HG03442 (cell line): ENCODE measurements at regions not wholly inside any gene's neighbourhood (a gene's known extent, or its start where the extent isn't known, plus 50 kb on each side); places are given as distances from the start of the nearest gene placed in this dataset.

ENCODE experiments used
- ATAC-seq: cut with Tn5 transposase; IDR thresholded peaks from one replicate; pipeline ENCODE4 v1.9.1; 2021; ENCODE audit warnings: mild to moderate bottlenecking, moderate library complexity; ENCODE audit not compliant: unreplicated experiment

DNA sequence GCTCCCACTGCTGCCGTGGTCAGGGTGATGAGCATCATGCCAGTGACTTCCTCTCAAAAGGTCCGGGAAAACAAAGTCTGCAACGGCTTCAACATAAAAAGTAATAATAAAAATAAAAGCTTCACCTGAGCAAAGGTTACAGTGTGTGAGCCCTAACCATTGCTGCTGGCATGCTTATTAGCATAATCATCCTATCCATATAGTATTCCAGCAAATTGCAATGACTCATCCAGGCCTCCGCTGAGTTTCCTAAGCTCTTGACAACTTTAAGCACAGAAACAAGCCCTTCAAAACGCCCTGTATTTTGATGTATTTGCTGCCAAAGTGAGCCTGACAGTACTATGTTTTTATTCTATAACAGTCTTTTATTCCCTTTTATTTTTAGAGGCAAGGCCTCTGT, 100.5 kb downstream of the AASDH start:
- ATAC-seq, result no peak

DNA sequence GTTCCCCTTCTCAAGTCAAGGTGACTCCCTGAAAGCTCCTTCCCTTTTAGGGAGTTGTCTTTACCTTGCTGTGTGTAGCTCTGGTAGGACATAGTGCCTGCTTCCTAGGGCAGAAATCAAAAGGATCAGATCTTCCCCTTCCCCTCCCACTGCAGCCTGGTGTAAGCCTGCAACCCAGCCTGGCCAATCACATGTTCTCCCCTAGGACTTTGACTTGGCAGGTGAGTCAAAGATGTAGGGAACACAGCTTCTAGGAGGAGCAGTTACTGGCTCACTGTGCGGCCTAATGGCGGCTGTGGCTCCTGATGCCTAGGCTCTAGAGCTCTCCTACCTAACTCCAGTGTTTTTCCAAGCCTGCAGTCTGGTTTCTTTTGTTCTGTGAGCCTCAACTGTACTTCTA, 103.9 kb downstream of the AASDH start:
- ATAC-seq, result no peak

DNA sequence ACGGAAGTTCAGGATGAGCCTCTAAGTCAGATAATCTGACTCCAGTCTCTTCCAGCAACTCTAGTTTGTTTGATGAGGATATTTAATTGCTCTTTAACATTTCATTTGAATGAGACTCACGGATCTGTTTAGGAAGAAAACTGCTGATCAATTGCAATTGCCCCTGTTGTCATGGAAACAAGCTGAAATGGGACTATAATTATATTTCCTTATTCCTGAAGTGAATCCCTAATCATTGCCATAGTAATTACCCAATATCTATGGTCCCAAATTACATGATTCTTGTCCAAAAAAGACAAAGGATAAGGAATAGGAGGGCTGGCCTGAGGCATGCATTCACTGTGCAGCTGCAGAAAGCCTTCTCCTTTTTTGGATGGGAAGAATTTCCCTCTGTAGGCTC, 105.3 kb downstream of the AASDH start:
- ATAC-seq, result no peak

DNA sequence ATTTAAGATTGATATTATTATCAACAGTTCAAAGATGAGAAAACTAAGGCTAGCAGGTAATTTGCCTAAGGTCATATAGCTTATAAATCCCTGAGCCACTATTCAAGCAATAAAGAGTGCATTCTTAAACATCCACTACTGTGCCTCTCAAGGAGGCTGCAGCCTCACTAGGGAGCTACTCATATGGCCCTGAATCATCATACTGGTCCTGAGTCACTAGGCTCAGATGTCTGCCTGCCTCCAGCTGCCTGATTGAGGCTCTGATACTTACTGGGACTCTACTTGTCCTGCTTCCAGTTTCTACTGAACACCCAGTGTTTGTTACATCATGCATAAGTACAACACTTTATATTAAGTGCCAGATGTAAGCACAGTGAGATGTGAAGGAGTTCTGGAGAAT, 110.7 kb downstream of the AASDH start:
- no peak for ATAC-seq

DNA sequence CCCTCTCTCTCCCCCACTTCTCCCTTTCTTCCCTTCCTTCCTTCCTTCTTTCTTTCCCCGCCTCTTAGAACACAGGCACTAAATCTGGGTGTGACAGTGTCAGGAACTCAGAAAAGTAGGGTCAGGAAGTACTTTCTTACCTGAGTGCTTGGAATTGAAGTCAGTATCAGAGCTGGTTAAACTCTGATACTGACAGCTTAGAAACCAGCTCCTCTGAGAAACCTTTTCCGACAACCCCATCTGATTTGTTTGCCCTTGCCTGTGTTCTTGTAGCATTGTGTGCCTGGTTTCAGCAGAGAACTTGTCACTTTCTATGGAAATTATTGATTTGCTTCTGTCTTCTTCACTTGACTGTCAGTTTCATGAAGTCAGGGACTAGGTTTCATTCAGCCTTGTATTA, 113.9 kb downstream of the AASDH start:
- no peak for ATAC-seq

DNA sequence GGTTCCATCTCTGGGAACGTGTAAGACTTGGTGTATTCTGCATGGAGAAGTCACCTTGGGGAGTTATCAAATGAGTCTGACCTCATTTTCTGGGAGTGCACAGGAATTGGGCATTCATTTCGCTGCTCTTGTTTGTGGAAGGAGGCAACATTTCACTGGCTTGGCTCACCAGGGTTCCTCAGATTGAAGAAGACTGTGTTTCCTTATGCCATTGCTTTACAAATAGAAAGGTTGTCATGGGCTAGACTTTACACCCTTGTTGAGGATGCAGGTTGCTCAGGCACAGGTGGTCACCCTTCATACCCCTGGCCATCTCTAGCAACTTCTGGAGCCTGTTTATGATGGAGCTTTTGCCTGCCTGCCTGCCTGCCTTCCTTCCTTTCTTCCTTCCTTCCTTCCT, 114.4 kb downstream of the AASDH start:
- no peak for ATAC-seq

DNA sequence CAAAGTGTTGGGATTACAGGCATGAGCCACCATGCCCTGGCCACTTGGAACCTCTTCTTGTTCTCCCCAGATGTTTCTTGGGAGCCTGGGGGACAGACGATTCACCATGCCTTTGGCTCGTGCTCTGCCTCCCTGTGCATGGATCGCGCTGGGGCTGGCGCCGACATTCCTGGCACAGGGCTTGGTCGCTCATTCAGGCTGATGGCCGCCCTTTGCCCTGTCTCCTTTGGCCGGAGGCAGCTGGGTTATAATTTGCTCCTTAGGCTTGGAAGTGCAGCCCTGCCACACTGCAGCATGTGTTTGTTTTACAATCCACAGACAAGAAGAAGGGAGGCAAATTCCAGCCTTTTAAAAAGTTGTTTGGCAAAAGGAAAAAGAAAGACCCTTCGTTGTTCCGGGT, 115.3 kb downstream of the AASDH start:
- no peak for ATAC-seq

DNA sequence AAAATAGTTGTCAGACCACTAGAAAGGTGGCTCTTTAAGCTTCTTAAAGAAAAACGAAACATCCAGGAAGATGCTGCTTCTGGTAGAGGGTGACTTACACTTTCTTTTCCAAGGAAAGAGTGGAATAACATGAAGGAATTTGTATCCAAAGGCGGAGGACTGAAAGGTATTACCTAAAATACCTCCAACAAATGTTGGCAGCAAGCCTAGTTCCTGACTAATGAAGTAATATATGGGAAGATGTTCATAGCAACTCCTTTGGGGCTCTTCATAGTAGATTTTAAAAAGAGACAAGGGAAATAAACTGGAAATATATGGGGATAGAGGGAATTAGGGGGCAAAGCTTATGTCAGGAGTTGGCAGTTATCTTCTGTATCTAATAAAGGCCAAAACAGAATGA, 116.2 kb downstream of the AASDH start:
- ATAC-seq, result no peak

DNA sequence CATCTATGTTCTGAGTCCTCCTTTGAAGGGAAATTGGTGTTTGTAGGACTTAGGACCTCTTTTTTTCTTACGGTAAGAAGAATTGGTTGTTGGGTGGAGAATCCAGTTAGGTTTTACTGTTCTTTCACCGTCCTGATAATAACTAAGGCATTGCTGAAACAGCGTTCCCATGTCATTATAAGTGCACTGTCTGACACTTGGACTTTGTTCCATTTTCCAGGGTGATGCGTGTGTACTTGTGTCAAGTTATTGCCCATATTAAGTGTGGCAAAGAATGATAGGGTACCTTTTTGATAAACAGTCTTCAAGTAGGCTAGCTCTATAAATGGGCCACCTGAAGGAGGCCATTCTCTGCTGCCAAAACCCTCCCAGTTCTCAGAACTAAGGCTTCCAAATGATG, 119.7 kb downstream of the AASDH start:
- ATAC-seq, result no peak

DNA sequence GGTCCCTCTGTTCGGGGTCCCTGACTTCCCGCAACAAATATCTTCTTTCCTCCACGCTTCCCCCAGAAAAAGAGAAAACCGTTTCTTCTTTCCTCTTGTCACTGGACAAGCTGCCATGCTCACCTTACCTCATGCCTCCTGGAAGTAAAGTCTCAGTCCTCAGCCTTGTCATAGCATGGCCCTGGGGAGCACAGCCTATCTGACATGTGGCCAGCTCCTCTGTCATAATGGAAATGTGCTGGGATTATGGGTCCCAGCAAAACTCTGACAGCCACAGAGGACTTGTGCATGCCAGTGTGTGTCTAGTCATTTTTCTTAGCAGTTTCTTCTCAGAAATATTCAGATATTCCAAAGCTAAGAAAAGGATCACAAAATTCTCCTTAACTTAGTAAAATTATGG, 122.4 kb downstream of the AASDH start:
- ATAC-seq, result no peak

DNA sequence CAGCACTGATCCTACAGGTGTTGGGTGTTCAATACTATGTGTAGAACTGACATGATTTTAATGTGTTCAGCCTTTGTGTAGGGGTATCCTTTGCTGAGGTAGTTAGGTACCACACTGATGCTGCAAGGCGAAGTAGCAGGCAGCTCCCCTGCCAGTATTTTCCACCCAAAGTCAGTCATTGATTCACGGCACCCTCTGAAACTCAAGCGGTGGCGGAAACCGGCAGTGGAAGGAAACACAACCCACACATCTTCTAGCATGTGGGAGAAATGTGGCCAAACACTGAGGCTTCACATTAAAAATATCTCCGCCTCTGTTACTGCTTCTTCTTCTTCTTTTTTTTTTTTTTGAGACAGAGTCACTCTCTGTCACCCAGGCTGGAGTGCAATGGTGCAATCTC, 126.3 kb downstream of the AASDH start:
- ATAC-seq, result peak; percentile 86

DNA sequence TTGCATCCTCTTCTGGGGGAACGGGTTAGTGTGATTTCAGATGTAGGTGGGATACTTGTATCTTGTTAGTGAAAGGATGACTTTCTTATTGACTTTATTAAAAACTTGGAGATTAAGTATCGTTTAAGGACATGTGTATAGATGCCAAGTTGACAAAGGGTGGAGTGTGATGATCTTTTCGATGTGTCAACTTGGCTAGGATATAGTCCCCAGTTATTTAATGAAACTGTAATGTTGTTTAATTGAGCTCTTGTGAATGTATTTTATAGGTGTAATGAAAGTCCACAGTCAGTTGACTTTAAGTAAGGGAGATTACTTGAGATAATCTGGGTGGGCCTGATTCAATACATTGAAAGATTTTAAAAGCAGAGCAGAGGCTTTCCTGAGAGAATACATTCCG, 127.0 kb downstream of the AASDH start:
- ATAC-seq, result no peak

DNA sequence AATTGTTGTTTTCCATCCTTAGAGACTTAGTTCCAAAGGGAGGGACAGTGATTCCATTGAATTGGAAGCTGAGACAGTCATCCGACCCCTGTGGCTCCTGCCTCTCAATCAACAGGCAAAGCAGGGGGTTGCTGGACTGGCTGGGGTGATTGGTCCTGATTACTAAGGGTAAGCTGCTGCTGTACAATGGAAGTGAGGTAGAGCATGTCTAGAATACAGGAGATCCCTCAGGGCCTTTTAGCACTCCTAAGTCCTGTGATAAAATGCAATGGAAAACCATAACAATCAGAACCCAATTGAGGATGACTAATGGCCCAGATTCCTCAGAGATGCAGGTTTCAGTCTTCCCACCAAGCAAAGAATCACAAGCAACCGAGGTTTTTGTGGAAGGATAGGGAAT, 127.6 kb downstream of the AASDH start:
- ATAC-seq, result no peak

DNA sequence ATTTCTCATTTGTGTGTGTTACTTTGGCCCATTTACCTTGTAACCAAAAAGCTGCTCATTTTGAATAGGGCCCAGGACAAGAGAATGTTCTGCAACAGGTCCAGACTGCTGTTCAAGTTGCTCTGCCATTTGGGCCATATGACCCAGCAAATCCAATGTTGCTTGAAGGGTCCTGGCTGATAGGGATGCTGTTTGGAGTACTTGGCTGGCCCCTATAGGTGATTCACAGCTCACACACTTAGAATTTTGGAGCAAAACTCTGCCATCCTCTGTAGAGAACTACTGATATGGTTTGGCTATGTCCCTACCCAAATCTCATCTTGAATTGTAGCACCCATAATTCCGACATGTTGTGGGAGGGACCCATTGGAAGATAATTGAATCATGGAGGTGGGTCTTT, 131.5 kb downstream of the AASDH start:
- no peak for ATAC-seq

DNA sequence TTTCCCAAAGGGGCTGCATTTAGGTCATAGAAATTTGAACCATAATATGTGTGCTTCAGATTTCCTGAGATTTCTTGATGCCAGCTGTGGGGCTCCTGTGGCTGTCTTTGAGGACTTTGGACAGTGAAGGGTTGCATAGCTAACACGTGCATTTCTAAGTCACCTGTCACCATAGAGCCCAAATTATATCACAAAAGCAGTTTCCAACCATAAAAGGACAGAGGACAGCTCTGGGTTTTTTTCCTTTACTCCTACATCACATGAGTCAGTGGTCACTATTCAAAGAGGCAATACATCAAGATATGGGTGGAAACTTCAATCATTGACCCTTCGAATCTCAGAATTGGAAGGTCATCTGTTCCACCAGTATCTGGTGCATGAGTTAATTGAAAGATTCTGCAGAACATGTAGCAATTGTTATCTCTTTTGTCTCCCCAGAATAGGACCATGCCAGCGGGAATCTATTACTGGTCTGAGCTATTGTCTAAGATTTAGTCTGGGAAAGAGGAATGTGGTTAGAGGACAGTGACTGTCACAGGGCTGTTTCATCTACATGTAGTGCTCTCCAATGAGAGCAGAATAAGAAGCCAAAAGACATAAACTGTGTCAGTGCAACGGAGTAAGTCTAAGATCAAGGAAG, 133.5 kb downstream of the AASDH start:
- no peak for ATAC-seq

DNA sequence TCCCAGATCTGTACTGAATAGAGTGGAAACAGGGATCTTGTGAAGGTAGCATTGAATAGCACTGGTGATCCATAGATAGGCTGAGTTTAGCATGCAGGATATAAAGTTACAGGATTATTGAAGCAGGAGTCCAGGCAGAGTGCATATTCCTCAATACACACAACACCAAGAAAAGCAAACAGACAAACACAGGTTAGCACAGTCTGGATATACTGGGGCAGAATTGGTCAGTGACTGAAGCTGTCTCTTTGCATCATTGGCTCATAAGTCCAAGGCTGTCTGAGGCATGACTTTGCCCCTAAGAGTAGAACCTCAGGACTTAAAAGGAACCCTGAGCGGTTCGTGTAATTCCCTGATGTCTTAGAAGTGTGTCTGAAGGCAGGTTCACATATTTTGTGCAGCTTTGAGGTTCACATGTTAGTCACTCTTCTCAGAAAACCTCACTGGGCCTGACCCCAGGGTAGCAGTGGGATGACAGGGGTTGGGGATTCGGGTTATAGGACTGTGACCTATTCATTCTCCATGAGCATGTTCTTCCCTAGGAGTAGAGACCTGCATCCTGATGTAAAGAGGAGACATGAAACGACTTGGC, 134.6 kb downstream of the AASDH start:
- no peak for ATAC-seq

DNA sequence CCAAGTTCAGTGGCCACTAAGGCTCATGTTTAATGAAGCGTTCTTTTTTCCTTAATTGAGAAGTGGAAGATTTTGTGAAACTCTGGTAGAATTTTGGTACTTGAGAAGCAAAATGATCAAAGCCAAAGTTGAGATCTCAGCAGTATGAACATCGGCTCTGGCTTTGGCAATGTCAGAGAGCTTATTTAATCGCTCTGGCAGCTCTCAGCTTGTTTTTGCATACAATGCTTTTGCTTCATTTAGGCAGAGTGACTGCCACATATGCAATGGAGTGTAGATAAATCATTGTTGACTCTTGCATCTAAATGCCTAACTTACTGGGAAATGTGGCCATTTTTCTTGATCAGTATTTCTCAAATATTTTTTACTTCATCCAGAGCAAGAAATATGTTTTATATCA, 135.7 kb downstream of the AASDH start:
- no peak for ATAC-seq

DNA sequence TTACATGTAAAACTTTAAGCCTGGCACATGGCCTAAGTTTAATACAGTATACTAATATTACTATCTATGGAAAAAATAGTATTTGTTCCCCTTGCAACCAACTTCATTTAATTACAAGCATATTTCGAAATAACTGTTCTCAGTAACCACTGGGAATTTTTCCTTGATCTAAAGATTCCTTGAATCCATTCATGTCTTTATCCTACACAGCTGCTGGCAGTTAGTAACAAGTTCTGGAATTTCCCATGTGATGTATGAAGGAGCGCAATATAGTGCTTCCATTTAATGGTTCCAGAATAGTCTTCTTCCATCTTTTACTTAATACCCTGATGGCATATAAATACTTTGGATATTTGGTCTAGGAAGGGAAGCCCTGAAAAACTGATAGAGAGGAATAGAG, 136.5 kb downstream of the AASDH start:
- no peak for ATAC-seq

DNA sequence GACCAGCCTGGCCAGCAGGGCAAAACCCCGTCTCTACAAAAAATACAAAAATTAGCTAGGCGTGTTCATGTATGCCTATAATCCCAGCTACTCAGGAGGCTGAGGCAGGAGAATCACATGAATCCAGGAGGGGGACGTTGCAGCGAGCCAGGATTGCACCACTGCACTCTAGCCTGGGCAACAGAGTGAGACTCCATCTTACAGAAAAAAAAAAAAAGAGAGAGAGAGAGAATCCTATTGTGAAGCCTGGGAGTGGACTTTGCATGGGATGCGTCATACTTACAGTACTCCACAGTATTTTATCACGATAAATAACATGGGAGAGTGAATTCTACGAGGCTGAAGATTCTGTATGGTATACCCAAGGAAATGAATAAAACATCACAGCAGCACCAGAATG, 139.6 kb downstream of the AASDH start:
- no peak for ATAC-seq

DNA sequence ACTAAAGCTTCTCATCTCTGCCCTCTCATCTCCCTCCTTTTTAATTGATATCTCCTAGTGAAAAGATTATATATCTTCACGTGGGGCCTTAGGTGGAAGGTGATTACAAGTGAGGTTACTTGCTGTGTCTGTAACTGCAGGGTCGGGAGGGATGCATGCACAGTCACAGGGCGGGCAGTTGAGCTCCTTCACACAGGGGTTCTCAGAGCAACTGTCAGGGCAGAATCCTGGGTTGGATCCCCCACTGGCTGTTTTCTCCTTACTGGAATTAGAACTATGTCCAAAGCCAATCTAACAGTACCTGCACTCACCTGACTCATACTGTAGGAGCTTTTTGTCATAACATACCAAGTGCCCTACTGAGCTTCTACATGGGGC, 141.1 kb downstream of the AASDH start:
- no peak for ATAC-seq

DNA sequence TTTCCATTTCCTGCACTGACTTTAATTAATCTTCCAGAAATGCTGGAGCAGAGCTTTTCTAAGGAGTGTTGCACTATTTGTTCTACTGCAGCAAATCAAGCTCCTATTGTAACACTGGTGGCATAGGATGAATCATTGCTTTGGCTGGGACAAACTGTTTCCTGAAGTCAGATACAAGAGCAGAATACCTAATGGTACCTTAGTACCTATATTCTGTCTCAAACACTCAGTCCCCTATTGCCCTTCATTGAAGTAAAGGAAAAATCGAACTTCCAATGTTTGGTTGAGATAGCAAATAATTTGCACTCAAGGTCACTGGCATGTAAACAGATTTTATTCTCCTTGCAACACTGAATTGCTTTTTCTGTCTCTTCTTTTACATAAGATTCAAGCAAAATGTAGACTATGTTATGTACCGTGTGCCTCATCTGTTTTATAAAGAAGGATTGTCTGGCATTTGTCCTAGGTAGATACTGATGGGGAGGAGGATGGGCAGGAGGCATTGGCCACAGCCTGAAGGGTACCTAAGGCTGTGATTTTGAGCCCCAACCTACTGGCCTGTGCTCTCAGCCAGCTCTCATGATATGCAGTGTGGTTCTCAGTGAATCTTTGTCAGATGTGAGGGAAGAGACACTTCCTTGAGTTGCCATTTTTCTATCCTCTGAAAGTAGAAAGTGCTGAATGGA, 141.6 kb downstream of the AASDH start:
- no peak for ATAC-seq

DNA sequence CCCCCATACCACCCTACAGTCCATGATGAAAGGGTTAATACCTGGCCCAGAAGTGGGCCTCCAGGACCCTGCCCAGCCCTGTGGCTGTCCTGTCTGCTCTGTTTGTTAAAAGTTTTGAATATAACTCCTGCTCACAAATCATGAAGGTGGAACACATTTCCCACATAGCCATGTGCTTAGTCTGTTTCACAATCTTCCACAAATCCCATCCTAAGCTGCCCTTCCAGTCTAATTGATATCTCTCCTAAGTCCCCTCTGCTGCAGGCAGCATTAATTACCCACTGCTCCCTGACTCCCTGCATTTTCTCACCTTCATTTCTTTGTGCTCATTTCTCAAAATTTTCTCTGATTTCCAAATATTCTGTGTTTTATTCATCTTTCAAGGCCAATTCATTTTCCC, 142.6 kb downstream of the AASDH start:
- ATAC-seq, result no peak

DNA sequence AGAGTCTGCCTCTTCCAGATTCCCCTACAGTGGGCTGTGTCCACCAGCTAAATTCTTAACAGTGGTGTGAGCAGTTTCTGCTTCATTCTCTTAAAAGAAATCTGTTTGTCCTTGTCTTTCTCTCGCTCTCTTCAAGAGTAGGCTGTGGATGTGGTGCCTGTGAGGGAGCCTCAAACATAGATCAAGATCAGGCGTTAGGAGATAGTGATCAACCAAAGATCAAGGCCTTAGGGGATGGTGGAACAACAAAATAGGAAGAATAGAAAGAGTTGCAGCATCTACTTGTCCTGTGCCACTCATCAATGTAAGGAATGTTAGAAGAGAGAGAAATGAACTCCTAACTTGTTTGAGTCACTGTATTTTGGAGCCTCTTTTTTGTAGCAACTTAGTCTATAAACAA, 144.2 kb downstream of the AASDH start:
- ATAC-seq, result no peak
